CD8-positive, alpha-beta memory T cell (primary cell): ENCODE measurements at regions not wholly inside any gene's neighbourhood (a gene's known extent, or its start where the extent isn't known, plus 50 kb on each side); places are given as distances from the start of the nearest gene placed in this dataset.
"Not testable (repeated sequence)": the region's sequence is repeated elsewhere in the genome, so short reads cannot be mapped to it uniquely, and the experiment has no call there.

ENCODE experiments used
- CTCF ChIA-PET: fragments of 350-600 bp; sonication (Branson Sonifier 250); formaldehyde crosslinking; loops from one replicate; lab custom pipeline; 2021; ENCODE audit warnings: antibody characterized with exemption; lab: Charles Lee
- POLR2A ChIA-PET: fragments of 350-600 bp; sonication (Branson Sonifier 250); formaldehyde crosslinking; loops from one replicate; lab custom pipeline; 2021; ENCODE audit warnings: antibody characterized with exemption; lab: Charles Lee
- DNase-seq, 5 donors: peaks; one replicate each; pipeline versions ENCODE4 v3.0.0 to v3.0.0-alpha.2; 2020 to 2022; ENCODE audit warnings: mixed read lengths in 1 of 5
- H3K27ac ChIP-seq: one replicate; pipeline ENCODE4 v1.7.0; 2013; ENCODE audit warnings: low read depth, mild to moderate bottlenecking, low read length, moderate library complexity
- H3K27me3 ChIP-seq: 2 replicates; pipeline ENCODE4 v1.7.0; 2013; ENCODE audit warnings: low read length, mild to moderate bottlenecking; ENCODE audit not compliant: insufficient read depth, poor library complexity, severe bottlenecking
- H3K36me3 ChIP-seq: 2 replicates; pipeline ENCODE4 v1.7.0; 2013; ENCODE audit warnings: mild to moderate bottlenecking, low read length, moderate library complexity; ENCODE audit not compliant: insufficient read depth
- H3K4me1 ChIP-seq: 2 replicates; pipeline ENCODE4 v1.7.0; 2013; ENCODE audit warnings: mild to moderate bottlenecking, low read length, moderate library complexity; ENCODE audit not compliant: insufficient read depth
- H3K4me3 ChIP-seq: 2 replicates; pipeline ENCODE4 v1.7.0; 2013; ENCODE audit warnings: mild to moderate bottlenecking, low read length
- H3K9me3 ChIP-seq: 2 replicates; pipeline ENCODE4 v1.7.0; 2013; ENCODE audit warnings: mild to moderate bottlenecking, low read length
- H3K27ac Mint-ChIP-seq, 8 donors: one replicate each; pipeline ENCODE4 v1.8.0; 2020 to 2021; ENCODE audit warnings: mixed read lengths in 8 of 8, mild to moderate bottlenecking in 6 of 8, inconsistent platforms in 3 of 8, moderate library complexity in 3 of 8
- H3K27me3 Mint-ChIP-seq, 2 donors: one replicate each; pipeline ENCODE4 v1.8.0; 2020 to 2021; ENCODE audit warnings: mixed read lengths in 2 of 2, mild to moderate bottlenecking in 1 of 2, moderate library complexity in 1 of 2
- H3K36me3 Mint-ChIP-seq, 3 donors: one replicate each; pipeline ENCODE4 v1.8.0; 2020 to 2021; ENCODE audit warnings: mixed read lengths in 3 of 3, inconsistent platforms in 1 of 3, mild to moderate bottlenecking in 1 of 3
- H3K4me1 Mint-ChIP-seq, 3 donors: one replicate each; pipeline ENCODE4 v1.8.0; 2020 to 2021; ENCODE audit warnings: mixed read lengths in 3 of 3, inconsistent platforms in 1 of 3, mild to moderate bottlenecking in 1 of 3
- H3K4me3 Mint-ChIP-seq, 7 donors: one replicate each; pipeline ENCODE4 v1.8.0; 2020 to 2021; ENCODE audit warnings: mixed read lengths in 7 of 7, mild to moderate bottlenecking in 6 of 7, moderate library complexity in 4 of 7, inconsistent platforms in 2 of 7
- H3K9me3 Mint-ChIP-seq, 5 donors: one replicate each; pipeline ENCODE4 v1.8.0; 2020 to 2022; ENCODE audit warnings: mixed read lengths in 5 of 5, mild to moderate bottlenecking in 3 of 5, moderate library complexity in 2 of 5, inconsistent platforms in 1 of 5

GRCh38 chr20:4468114-4468513 lies 218.1 kb upstream of the PRNP start:
- Histone ChIP-seq H3K27me3 (no peaks in the 10 kb centered on the region), H3K4me3 (no peak overlapping the region), H3K36me3 (no peaks in the 10 kb centered on the region), H3K9me3 (no peaks in the 10 kb centered on the region), H3K4me1 (no peaks in the 10 kb centered on the region), H3K27ac (no peak overlapping the region)
- DNase-seq, result no peak
- H3K36me3 Mint-ChIP-seq, result peaks cover 0 to 2% (median 0%) of the 10 kb centered on the region in 3 donors
- ChIA-PET CTCF (no interaction called here), POLR2A (no interaction called here)
- peaks cover 7 to 24% of the 10 kb centered on the region in 2 donors for H3K27me3 Mint-ChIP-seq
- no peaks in the 10 kb centered on the region for H3K4me1 Mint-ChIP-seq
- H3K27ac Mint-ChIP-seq, result no peak overlapping the region
- no peaks in the 10 kb centered on the region for H3K9me3 Mint-ChIP-seq
- H3K4me3 Mint-ChIP-seq, result no peak overlapping the region

GRCh38 chr20:4465855-4466545 lies 216.9 kb upstream of the ADRA1D start:
- Mint-ChIP-seq H3K36me3 (peaks cover 0 to 2% (median 0%) of the 10 kb centered on the region in 3 donors), H3K4me1 (no peaks in the 10 kb centered on the region), H3K9me3 (no peaks in the 10 kb centered on the region), H3K27me3 (peaks cover 2 to 36% of the 10 kb centered on the region in 2 donors), H3K4me3 (no peak overlapping the region), H3K27ac (no peak overlapping the region)
- ChIA-PET POLR2A (no interaction called here), CTCF (no interaction called here)
- H3K27ac ChIP-seq, result no peak overlapping the region
- no peaks in the 10 kb centered on the region for H3K27me3 ChIP-seq
- no peak for DNase-seq
- no peaks in the 10 kb centered on the region for H3K9me3 ChIP-seq
- H3K4me1 ChIP-seq, result no peaks in the 10 kb centered on the region
- H3K4me3 ChIP-seq, result no peak overlapping the region
- no peaks in the 10 kb centered on the region for H3K36me3 ChIP-seq

GRCh38 chr20:4465212-4465611 lies 216.1 kb upstream of the ADRA1D start:
- no peak for DNase-seq
- no peak overlapping the region for H3K4me3 ChIP-seq
- ChIA-PET CTCF (no interaction called here), POLR2A (no interaction called here)
- Mint-ChIP-seq H3K9me3 (no peaks in the 10 kb centered on the region), H3K4me3 (no peak overlapping the region), H3K27ac (no peak overlapping the region), H3K4me1 (no peaks in the 10 kb centered on the region), H3K27me3 (peaks cover 0 to 37% of the 10 kb centered on the region in 2 donors), H3K36me3 (peaks cover 0 to 2% (median 0%) of the 10 kb centered on the region in 3 donors)
- H3K36me3 ChIP-seq, result no peaks in the 10 kb centered on the region
- no peak overlapping the region for H3K27ac ChIP-seq
- no peaks in the 10 kb centered on the region for H3K9me3 ChIP-seq
- no peaks in the 10 kb centered on the region for H3K4me1 ChIP-seq
- H3K27me3 ChIP-seq, result no peaks in the 10 kb centered on the region

- H3K27me3 ChIP-seq, H3K27ac ChIP-seq, H3K36me3 ChIP-seq, POLR2A ChIA-PET, H3K36me3 Mint-ChIP-seq, H3K9me3 ChIP-seq, H3K9me3 Mint-ChIP-seq, H3K4me3 Mint-ChIP-seq, H3K4me3 ChIP-seq, DNase-seq, H3K4me1 ChIP-seq, H3K4me1 Mint-ChIP-seq, CTCF ChIA-PET, H3K27ac Mint-ChIP-seq: not testable (repeated sequence)
- peaks cover 3 to 27% of the 10 kb centered on the region in 2 donors for H3K27me3 Mint-ChIP-seq
These were observed 213.7 kb upstream of the ADRA1D start for GRCh38 chr20:4462801-4463200.

- POLR2A ChIA-PET, result no interaction called here
These were observed 210.0 kb upstream of the ADRA1D start for GRCh38 chr20:4459081-4459480.

GRCh38 chr20:4457566-4458543 lies 208.8 kb upstream of the ADRA1D start:
- Mint-ChIP-seq H3K4me1 (no peaks in the 10 kb centered on the region), H3K27me3 (peaks cover 6 to 14% of the 10 kb centered on the region in 2 donors), H3K36me3 (no peaks in the 10 kb centered on the region), H3K9me3 (peaks cover 0 to 6% (median 3%) of the 10 kb centered on the region in 5 donors), H3K4me3 (no peak overlapping the region), H3K27ac (no peak overlapping the region)
- no peak overlapping the region for H3K4me3 ChIP-seq
- no peaks in the 10 kb centered on the region for H3K27me3 ChIP-seq
- POLR2A ChIA-PET, result no interaction called here
- no peaks in the 10 kb centered on the region for H3K9me3 ChIP-seq
- H3K4me1 ChIP-seq, result no peaks in the 10 kb centered on the region
- no peak overlapping the region for H3K27ac ChIP-seq
- no peak for DNase-seq
- H3K36me3 ChIP-seq, result no peaks in the 10 kb centered on the region
- CTCF ChIA-PET, result no interaction called here

More at GRCh38 chr20:4459081-4459480, 210.0 kb upstream of the ADRA1D start:
- Mint-ChIP-seq H3K27me3 (peaks cover 6 to 17% of the 10 kb centered on the region in 2 donors), H3K9me3 (peaks cover 0 to 6% (median 3%) of the 10 kb centered on the region in 5 donors), H3K4me3 (no peak overlapping the region), H3K4me1 (no peaks in the 10 kb centered on the region), H3K36me3 (no peaks in the 10 kb centered on the region), H3K27ac (no peak overlapping the region)
- no peak for DNase-seq
- Histone ChIP-seq H3K27ac (no peak overlapping the region), H3K4me3 (no peak overlapping the region), H3K36me3 (no peaks in the 10 kb centered on the region), H3K9me3 (no peaks in the 10 kb centered on the region), H3K27me3 (no peaks in the 10 kb centered on the region), H3K4me1 (no peaks in the 10 kb centered on the region)
- CTCF ChIA-PET, result no interaction called here

- Histone ChIP-seq H3K27ac (no peak overlapping the region), H3K27me3 (no peaks in the 10 kb centered on the region), H3K4me3 (no peak overlapping the region), H3K4me1 (no peaks in the 10 kb centered on the region), H3K36me3 (no peaks in the 10 kb centered on the region), H3K9me3 (no peaks in the 10 kb centered on the region)
- H3K27ac Mint-ChIP-seq, result no peak overlapping the region
- peaks cover 0 to 6% (median 3%) of the 10 kb centered on the region in 5 donors for H3K9me3 Mint-ChIP-seq
- POLR2A ChIA-PET, result no interaction called here
- H3K27me3 Mint-ChIP-seq, result peaks cover 6 to 12% of the 10 kb centered on the region in 2 donors
- H3K36me3 Mint-ChIP-seq, result no peaks in the 10 kb centered on the region
- no peaks in the 10 kb centered on the region for H3K4me1 Mint-ChIP-seq
- CTCF ChIA-PET, result no interaction called here
- no peak for DNase-seq
- no peak overlapping the region for H3K4me3 Mint-ChIP-seq
These were observed 206.9 kb upstream of the ADRA1D start for GRCh38 chr20:4455996-4456395.

- Mint-ChIP-seq H3K9me3 (peaks cover 0 to 6% (median 3%) of the 10 kb centered on the region in 5 donors), H3K36me3 (no peaks in the 10 kb centered on the region), H3K27ac (no peak overlapping the region), H3K4me3 (no peak overlapping the region), H3K27me3 (peaks cover 6 to 10% of the 10 kb centered on the region in 2 donors), H3K4me1 (no peaks in the 10 kb centered on the region)
- ChIA-PET POLR2A (no interaction called here), CTCF (no interaction called here)
- no peaks in the 10 kb centered on the region for H3K9me3 ChIP-seq
- H3K36me3 ChIP-seq, result no peaks in the 10 kb centered on the region
- H3K27ac ChIP-seq, result no peak overlapping the region
- no peaks in the 10 kb centered on the region for H3K4me1 ChIP-seq
- no peaks in the 10 kb centered on the region for H3K27me3 ChIP-seq
- DNase-seq, result no peak
- no peak overlapping the region for H3K4me3 ChIP-seq
These were observed 206.2 kb upstream of the ADRA1D start for GRCh38 chr20:4455301-4455701.
